GM18520 (cell line): ENCODE measurements at regions not wholly inside any gene's neighbourhood (a gene's known extent, or its start where the extent isn't known, plus 50 kb on each side); places are given as distances from the start of the nearest gene placed in this dataset.

ENCODE experiments used
- ATAC-seq: cut with Tn5 transposase; IDR thresholded peaks from one replicate; pipeline ENCODE4 v1.9.1; 2021; ENCODE audit not compliant: unreplicated experiment

GRCh38 chr4:177103619-177104018 is 206.1 kb upstream of the NEIL3 start:
- no peak for ATAC-seq

- no peak for ATAC-seq
These were observed 204.1 kb upstream of the NEIL3 start for GRCh38 chr4:177105536-177105935.

- no peak for ATAC-seq
These were observed 202.3 kb upstream of the NEIL3 start for GRCh38 chr4:177107288-177107921.

- no peak for ATAC-seq
These were observed 201.0 kb upstream of the NEIL3 start for GRCh38 chr4:177108708-177109107.

GRCh38 chr4:177109769-177110168 is 199.9 kb upstream of the NEIL3 start:
- no peak for ATAC-seq

- ATAC-seq = no peak
These were observed 193.5 kb upstream of the NEIL3 start for GRCh38 chr4:177116161-177116560.

- no peak for ATAC-seq
These were observed 192.4 kb upstream of the NEIL3 start for GRCh38 chr4:177117256-177117655.

- ATAC-seq = no peak
These were observed 191.1 kb upstream of the NEIL3 start for GRCh38 chr4:177118596-177118995.

- ATAC-seq = no peak
These were observed 190.6 kb upstream of the NEIL3 start for GRCh38 chr4:177119021-177119471.

- ATAC-seq = no peak
These were observed 190.0 kb upstream of the NEIL3 start for GRCh38 chr4:177119691-177120090.

- ATAC-seq = no peak
These were observed 185.9 kb upstream of the NEIL3 start for GRCh38 chr4:177123811-177124210.

GRCh38 chr4:177124349-177125064 is 185.2 kb upstream of the NEIL3 start:
- no peak for ATAC-seq

GRCh38 chr4:177125656-177126055 is 184.0 kb upstream of the NEIL3 start:
- ATAC-seq = no peak

- ATAC-seq = no peak
These were observed 182.0 kb upstream of the NEIL3 start for GRCh38 chr4:177127658-177128057.

GRCh38 chr4:177128306-177128705 is 181.4 kb upstream of the NEIL3 start:
- ATAC-seq = no peak

GRCh38 chr4:177131736-177132135 is 177.9 kb upstream of the NEIL3 start:
- no peak for ATAC-seq

- ATAC-seq = no peak
These were observed 162.0 kb upstream of the NEIL3 start for GRCh38 chr4:177147668-177148067.

GRCh38 chr4:177155454-177155853 is 154.2 kb upstream of the NEIL3 start:
- no peak for ATAC-seq

- no peak for ATAC-seq
These were observed 150.1 kb upstream of the NEIL3 start for GRCh38 chr4:177159600-177159999.

- ATAC-seq = no peak
These were observed 147.9 kb upstream of the NEIL3 start for GRCh38 chr4:177161781-177162180.

GRCh38 chr4:177163532-177163931 is 146.1 kb upstream of the NEIL3 start:
- ATAC-seq = peak; percentile 49

- no peak for ATAC-seq
These were observed 138.1 kb upstream of the NEIL3 start for GRCh38 chr4:177171588-177171987.

- ATAC-seq = no peak
These were observed 134.2 kb upstream of the NEIL3 start for GRCh38 chr4:177175473-177175872.
